ENCODE measurements at regions not wholly inside any gene's neighbourhood (a gene's known extent, or its start where the extent isn't known, plus 50 kb on each side); places are given as distances from the start of the nearest gene placed in this dataset.

DNA sequence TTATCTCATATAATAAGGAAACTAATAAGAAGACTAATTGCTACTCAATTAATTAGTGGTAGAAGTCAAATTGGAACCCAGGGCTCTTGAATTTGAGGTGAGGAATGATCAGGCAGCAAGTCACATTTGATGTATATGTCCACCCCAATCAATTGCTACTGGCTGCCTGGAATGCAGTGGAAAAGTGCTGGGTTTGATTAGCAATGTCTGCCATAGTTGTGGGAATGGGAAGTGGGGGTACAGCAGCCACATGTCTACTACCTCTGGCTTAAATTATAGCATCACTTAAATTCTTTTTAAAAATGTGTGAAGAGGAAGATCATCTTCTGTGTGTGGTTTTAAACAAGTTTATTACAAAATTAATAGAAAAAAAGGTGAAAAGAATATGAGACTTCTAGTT is 50.8 kb upstream of the NAV2 start:
- H3K9me3 ChIP-seq: no peaks in the 10 kb centered on the region
- H3K4me3 ChIP-seq: no peak overlapping the region
- H3K27me3 ChIP-seq: no peaks in the 10 kb centered on the region
- intact Hi-C loops (cut with DNase I): no loop called here
- H3K36me3 ChIP-seq: no peaks in the 10 kb centered on the region
- peak overlapping the region in 1 of 4 donors; percentile 8 for H3K27ac ChIP-seq
- DNase-seq: no peak
- peaks cover 0 to 46% (median 8%) of the 10 kb centered on the region in 3 donors for H3K4me1 ChIP-seq
- no peak for TF ChIP-seq POLR2A (IDR thresholded peaks at IDR 0.05)
- TF ChIP-seq, protein P1, sequence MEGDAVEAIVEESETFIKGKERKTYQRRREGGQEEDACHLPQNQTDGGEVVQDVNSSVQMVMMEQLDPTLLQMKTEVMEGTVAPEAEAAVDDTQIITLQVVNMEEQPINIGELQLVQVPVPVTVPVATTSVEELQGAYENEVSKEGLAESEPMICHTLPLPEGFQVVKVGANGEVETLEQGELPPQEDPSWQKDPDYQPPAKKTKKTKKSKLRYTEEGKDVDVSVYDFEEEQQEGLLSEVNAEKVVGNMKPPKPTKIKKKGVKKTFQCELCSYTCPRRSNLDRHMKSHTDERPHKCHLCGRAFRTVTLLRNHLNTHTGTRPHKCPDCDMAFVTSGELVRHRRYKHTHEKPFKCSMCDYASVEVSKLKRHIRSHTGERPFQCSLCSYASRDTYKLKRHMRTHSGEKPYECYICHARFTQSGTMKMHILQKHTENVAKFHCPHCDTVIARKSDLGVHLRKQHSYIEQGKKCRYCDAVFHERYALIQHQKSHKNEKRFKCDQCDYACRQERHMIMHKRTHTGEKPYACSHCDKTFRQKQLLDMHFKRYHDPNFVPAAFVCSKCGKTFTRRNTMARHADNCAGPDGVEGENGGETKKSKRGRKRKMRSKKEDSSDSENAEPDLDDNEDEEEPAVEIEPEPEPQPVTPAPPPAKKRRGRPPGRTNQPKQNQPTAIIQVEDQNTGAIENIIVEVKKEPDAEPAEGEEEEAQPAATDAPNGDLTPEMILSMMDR (IDR thresholded peaks at IDR 0.05): no peak

DNA sequence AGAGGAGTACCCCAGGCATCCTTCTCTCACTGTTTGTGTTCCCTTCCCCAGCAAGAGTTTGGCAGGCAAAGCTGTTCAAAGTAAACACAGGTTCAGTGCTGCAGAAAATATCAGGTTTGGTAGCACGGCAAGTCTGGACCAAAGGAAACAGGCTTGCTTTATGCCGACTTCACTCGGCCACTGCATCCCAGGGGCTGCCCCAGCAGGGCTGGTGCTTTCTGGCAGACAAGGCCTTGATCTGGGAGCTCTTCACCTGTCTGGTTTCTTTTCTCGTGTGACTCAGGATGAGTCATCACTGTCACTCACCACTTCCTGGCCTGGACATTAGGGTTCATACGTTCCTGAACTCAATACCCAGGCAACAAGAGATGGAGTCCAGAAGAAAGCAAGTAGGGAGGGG is 52.6 kb upstream of the NAV2 start:
- WGBS, 2 donors: 0 to 7% methylated on average over 3 to 4 of the region's 5 CpGs
- Histone ChIP-seq H3K27me3 (no peaks in the 10 kb centered on the region), H3K9me3 (no peaks in the 10 kb centered on the region), H3K4me1 (peaks cover 0 to 37% (median 8%) of the 10 kb centered on the region in 3 donors), H3K4me3 (no peak overlapping the region), H3K36me3 (no peaks in the 10 kb centered on the region), H3K27ac (peak overlapping the region in 2 of 4 donors; percentile 23 to 45)
- TF ChIP-seq, protein P1 (IDR thresholded peaks at IDR 0.05): no peak
- TF ChIP-seq POLR2A (IDR thresholded peaks at IDR 0.05): no peak
- DNase-seq: no peak
- intact Hi-C loops (cut with DNase I): no loop called here

DNA sequence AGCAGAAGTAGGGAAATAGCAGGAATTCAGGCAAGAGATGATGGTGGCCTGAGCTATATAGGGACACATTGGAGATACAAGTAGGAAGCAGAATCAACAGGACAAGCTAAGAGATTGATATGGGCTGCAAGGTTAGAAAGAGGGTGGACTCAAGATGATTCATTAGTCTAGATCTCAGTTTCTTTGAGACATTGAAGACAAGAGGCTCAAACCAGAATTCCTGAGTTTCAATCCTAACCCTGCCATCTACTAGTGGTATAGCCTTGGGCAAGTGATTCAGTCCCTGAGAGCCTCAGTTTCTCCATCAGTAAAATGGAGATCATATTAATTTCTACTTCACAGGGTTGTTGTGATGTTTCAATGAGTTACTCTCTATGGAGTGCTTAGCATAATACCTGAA is 53.1 kb upstream of the NAV2 start:
- TF ChIP-seq, protein P1 (IDR thresholded peaks at IDR 0.05): no peak
- no peak for TF ChIP-seq POLR2A (IDR thresholded peaks at IDR 0.05)
- Histone ChIP-seq H3K4me3 (no peak overlapping the region), H3K27me3 (no peaks in the 10 kb centered on the region), H3K4me1 (peaks cover 0 to 32% (median 8%) of the 10 kb centered on the region in 3 donors), H3K9me3 (no peaks in the 10 kb centered on the region), H3K36me3 (no peaks in the 10 kb centered on the region), H3K27ac (peak overlapping the region in 2 of 4 donors; percentile 23 to 45)
- DNase-seq: no peak
- intact Hi-C loops (cut with DNase I): no loop called here

DNA sequence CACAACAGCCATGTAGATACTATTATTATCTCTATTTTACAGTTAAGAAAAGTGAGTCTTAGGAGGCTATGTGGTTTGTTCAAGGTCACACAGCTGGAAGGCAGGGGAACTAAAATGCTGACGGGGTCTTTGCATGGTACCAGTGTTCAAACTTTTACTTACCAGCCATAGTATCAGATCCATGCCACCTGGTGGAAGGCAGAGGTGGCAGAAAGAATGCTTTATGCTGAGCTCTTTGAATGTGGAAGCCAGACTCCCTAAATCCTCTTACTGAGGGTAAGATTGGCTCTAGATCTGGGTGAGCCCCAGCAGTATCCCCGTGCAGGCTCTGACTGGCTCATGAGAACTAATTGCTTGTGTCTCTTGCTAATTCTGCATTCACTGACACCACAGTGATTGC is 54.3 kb upstream of the NAV2 start:
- Histone ChIP-seq H3K27me3 (no peaks in the 10 kb centered on the region), H3K27ac (no peak overlapping the region), H3K36me3 (no peaks in the 10 kb centered on the region), H3K4me3 (no peak overlapping the region), H3K4me1 (peaks cover 0 to 32% (median 8%) of the 10 kb centered on the region in 3 donors), H3K9me3 (no peaks in the 10 kb centered on the region)
- intact Hi-C loops (cut with DNase I): no loop called here
- no peak for TF ChIP-seq POLR2A (IDR thresholded peaks at IDR 0.05)
- TF ChIP-seq, protein P1 (IDR thresholded peaks at IDR 0.05): peak in 1 of 6 experiments; percentile 26
- DNase-seq: no peak
- 23 to 37% methylated on average over 2 of the region's 2 CpGs for WGBS, 2 donors

DNA sequence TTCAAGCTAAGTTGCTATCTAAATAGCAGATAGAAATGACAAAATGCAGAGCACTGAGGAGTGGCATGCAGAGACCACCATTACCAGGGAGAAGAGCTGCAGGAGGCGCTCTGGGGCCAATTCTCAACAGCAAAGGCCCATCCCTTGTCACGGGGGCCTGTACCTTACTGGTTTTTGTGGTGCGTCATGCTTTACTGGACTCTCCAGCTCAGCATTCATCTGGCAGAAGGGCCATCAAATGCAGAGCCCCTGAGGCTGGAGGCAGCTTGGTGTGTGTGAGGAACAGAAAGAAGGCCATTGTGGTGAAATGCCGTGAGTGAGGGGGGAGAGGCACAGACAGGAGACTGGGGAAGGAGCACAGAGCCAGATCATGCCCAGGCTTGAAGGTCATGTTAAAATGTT is 56.5 kb upstream of the NAV2 start:
- Histone ChIP-seq H3K4me3 (no peak overlapping the region), H3K9me3 (no peaks in the 10 kb centered on the region), H3K4me1 (peaks cover 0 to 27% (median 8%) of the 10 kb centered on the region in 3 donors), H3K27ac (no peak overlapping the region), H3K27me3 (no peaks in the 10 kb centered on the region), H3K36me3 (no peaks in the 10 kb centered on the region)
- no peak for DNase-seq
- intact Hi-C loops (cut with DNase I): no loop called here
- TF ChIP-seq POLR2A (IDR thresholded peaks at IDR 0.05): no peak
- TF ChIP-seq, protein P1 (IDR thresholded peaks at IDR 0.05): no peak
- 14 to 62% methylated on average over 1 to 4 of the region's 4 CpGs for WGBS, 2 donors

All from esophagus squamous epithelium (tissue), 5 donors.